WTC11 (cell line): ENCODE measurements at regions not wholly inside any gene's neighbourhood (a gene's known extent, or its start where the extent isn't known, plus 50 kb on each side); places are given as distances from the start of the nearest gene placed in this dataset.

Experiments
- ATAC-seq: fragments of 200-7000 bp; cut with Tn5 transposase; 2 replicates; pipeline ENCODE4 v1.10.0; 2021; ENCODE audit warnings: mild to moderate bottlenecking, moderate library complexity
- CTCF ChIA-PET: fragments of 300-600 bp; sonication (Branson Sonifier 250); formaldehyde crosslinking; loops from one replicate; lab custom pipeline; 2021; ENCODE audit warnings: antibody characterized with exemption; lab: Charles Lee
- POLR2A ChIA-PET: fragments of 350-600 bp; sonication (Branson Sonifier 250); formaldehyde crosslinking; loops from one replicate; lab custom pipeline; 2021; ENCODE audit warnings: antibody characterized with exemption; lab: Charles Lee
- DNase-seq: peaks from one replicate; pipeline ENCODE4 v3.0.0; 2021; ENCODE audit warnings: low spot score
- H3K27ac Mint-ChIP-seq: 2 replicates; pipeline ENCODE4 v1.8.0; 2021; ENCODE audit warnings: mixed read lengths
- H3K27me3 Mint-ChIP-seq: 2 replicates; pipeline ENCODE4 v1.8.0; 2021; ENCODE audit warnings: low read depth, mild to moderate bottlenecking, moderate library complexity, mixed read lengths
- H3K36me3 Mint-ChIP-seq: 2 replicates; pipeline ENCODE4 v1.8.0; 2021; ENCODE audit warnings: mixed read lengths
- H3K4me1 Mint-ChIP-seq: 2 replicates; pipeline ENCODE4 v1.8.0; 2022; ENCODE audit warnings: mixed read lengths
- H3K4me3 Mint-ChIP-seq: 2 replicates; pipeline ENCODE4 v1.8.0; 2021; ENCODE audit warnings: mild to moderate bottlenecking, moderate library complexity, mixed read lengths
- H3K9me3 Mint-ChIP-seq: 2 replicates; pipeline ENCODE4 v1.8.0; 2021; ENCODE audit warnings: mixed read lengths
- FOXJ3 ChIP-seq: sonication (generic); formaldehyde crosslinking; IDR thresholded peaks from 2 replicates; pipeline ENCODE4 v1.9.0; 2021; ENCODE audit warnings: missing genetic modification reagents, mild to moderate bottlenecking, borderline replicate concordance
- GABPB1 ChIP-seq: sonication (generic); formaldehyde crosslinking; IDR thresholded peaks from 2 replicates; pipeline ENCODE4 v1.8.1; 2023; ENCODE audit warnings: mild to moderate bottlenecking, missing genetic modification reagents
- ZBTB43 ChIP-seq: sonication (generic); formaldehyde crosslinking; IDR thresholded peaks from 2 replicates; pipeline ENCODE4 v1.8.1; 2023; ENCODE audit warnings: mild to moderate bottlenecking, missing genetic modification reagents
- ZNF425 ChIP-seq: fragments of 250-450 bp; sonication (Bioruptor Pico); conservative IDR thresholded peaks from 2 replicates; pipeline ENCODE4 v1.9.0; 2021; ENCODE audit warnings: mild to moderate bottlenecking

- peaks cover 31% of the 10 kb centered on the region for H3K9me3 Mint-ChIP-seq
- TF ChIP-seq ZNF425 (CRISPR knock-in tag) (no peak), FOXJ3 (CRISPR knock-in tag) (no peak), GABPB1 (CRISPR knock-in tag) (no peak), ZBTB43 (CRISPR knock-in tag) (no peak)
- H3K36me3 Mint-ChIP-seq: no peaks in the 10 kb centered on the region
- ChIA-PET POLR2A (no interaction called here), CTCF (no interaction called here)
- peaks cover 3% of the 10 kb centered on the region for H3K27me3 Mint-ChIP-seq
- no peaks in the 10 kb centered on the region for H3K4me1 Mint-ChIP-seq
- no peak for ATAC-seq
- DNase-seq: no peak
- no peak overlapping the region for H3K27ac Mint-ChIP-seq
- no peak overlapping the region for H3K4me3 Mint-ChIP-seq
Observed at GRCh38 chr2:71736091-71736861, 282.9 kb downstream of the DYSF start.
